B cell (primary cell): ENCODE measurements at regions not wholly inside any gene's neighbourhood (a gene's known extent, or its start where the extent isn't known, plus 50 kb on each side); places are given as distances from the start of the nearest gene placed in this dataset.

ENCODE experiments used
- CTCF ChIP-seq: fragments of 200-600 bp; IDR thresholded peaks from one replicate; pipeline ENCODE4 v1.8.0; 2022; ENCODE audit warnings: antibody characterized with exemption, mild to moderate bottlenecking
- EZH2 ChIP-seq: IDR thresholded peaks from 2 replicates; pipeline ENCODE4 v1.6.1; 2012; ENCODE audit warnings: borderline replicate concordance, low read depth, mild to moderate bottlenecking, moderate library complexity, low read length; ENCODE audit not compliant: insufficient read depth, poor library complexity, severe bottlenecking

GRCh38 chr9:99663297-99663696 is 158.4 kb upstream of the NR4A3 start:
- TF ChIP-seq CTCF (no peak), EZH2 (no peak)
